OCI-LY1 (cell line): ENCODE measurements at regions not wholly inside any gene's neighbourhood (a gene's known extent, or its start where the extent isn't known, plus 50 kb on each side); places are given as distances from the start of the nearest gene placed in this dataset.

Source experiments
- H2AFZ ChIP-seq: fragments of 200-600 bp; sonication (generic), shearing (Covaris generic); 2 replicates; pipeline ENCODE4 v1.6.0; 2014; ENCODE audit warnings: antibody characterized with exemption, mild to moderate bottlenecking, low read length
- H3F3A ChIP-seq: fragments of 200-600 bp; sonication (generic), shearing (Covaris generic); 2 replicates; pipeline ENCODE4 v1.6.0; 2014; ENCODE audit warnings: mild to moderate bottlenecking, antibody characterized with exemption, low read length, moderate library complexity; ENCODE audit not compliant: insufficient read depth
- H3K27ac ChIP-seq: fragments of 200-600 bp; sonication (generic); 2 replicates; pipeline ENCODE4 v1.5.1; 2014; ENCODE audit warnings: low read length, mixed run types, mild to moderate bottlenecking, low read depth; ENCODE audit not compliant: poor library complexity, severe bottlenecking
- H3K27me3 ChIP-seq: fragments of 200-600 bp; sonication (generic); 2 replicates; pipeline ENCODE4 v1.6.0; 2014; ENCODE audit warnings: antibody characterized with exemption, mild to moderate bottlenecking, low read length, moderate library complexity; ENCODE audit not compliant: insufficient read depth
- H3K36me3 ChIP-seq: fragments of 200-600 bp; sonication (generic); 2 replicates; pipeline ENCODE4 v1.6.1; 2014; ENCODE audit warnings: mild to moderate bottlenecking, antibody characterized with exemption, low read length, moderate library complexity, mixed read lengths; ENCODE audit not compliant: insufficient read depth
- H3K4me1 ChIP-seq: fragments of 200-600 bp; sonication (generic); 2 replicates; pipeline ENCODE4 v1.5.1; 2014; ENCODE audit warnings: mild to moderate bottlenecking, low read length, moderate library complexity; ENCODE audit not compliant: insufficient read depth, severe bottlenecking
- H3K4me2 ChIP-seq: fragments of 200-600 bp; sonication (generic), shearing (Covaris generic); 2 replicates; pipeline ENCODE4 v1.6.1; 2014; ENCODE audit warnings: low read length
- H3K4me3 ChIP-seq: fragments of 200-600 bp; sonication (generic); 2 replicates; pipeline ENCODE4 v1.5.1; 2014; ENCODE audit warnings: low read length, low read depth, mild to moderate bottlenecking, mixed read lengths; ENCODE audit not compliant: poor library complexity, severe bottlenecking
- H3K79me2 ChIP-seq: fragments of 200-600 bp; shearing (Covaris generic); 2 replicates; pipeline ENCODE4 v1.6.1; 2016; ENCODE audit warnings: mixed run types, low read length, mixed read lengths; ENCODE audit not compliant: insufficient read depth
- H3K9ac ChIP-seq: fragments of 200-600 bp; sonication (generic), shearing (Covaris generic); 2 replicates; pipeline ENCODE4 v1.6.1; 2014; ENCODE audit warnings: mild to moderate bottlenecking, low read length, mixed read lengths
- H3K9me2 ChIP-seq: fragments of 200-600 bp; sonication (generic), shearing (Covaris generic); 2 replicates; pipeline ENCODE4 v1.6.1; 2014; ENCODE audit warnings: low read depth, mild to moderate bottlenecking, low read length, mixed read lengths
- H3K9me3 ChIP-seq: fragments of 200-600 bp; shearing (Covaris generic); 2 replicates; pipeline ENCODE4 v1.6.1; 2014; ENCODE audit warnings: low read length, mixed read lengths
- H4K20me1 ChIP-seq: fragments of 200-600 bp; sonication (generic), shearing (Covaris generic); 2 replicates; pipeline ENCODE4 v1.6.0; 2016; ENCODE audit warnings: mild to moderate bottlenecking, low read length; ENCODE audit not compliant: insufficient read depth
- CTCF ChIP-seq: fragments of 200-600 bp; sonication (generic), shearing (Covaris generic); IDR thresholded peaks from 2 replicates; pipeline ENCODE4 v1.5.1; 2017; ENCODE audit warnings: mild to moderate bottlenecking, antibody characterized with exemption, low read length, moderate library complexity, mixed read lengths
- EZH2 ChIP-seq: fragments of 200-600 bp; sonication (generic), shearing (Covaris generic); IDR thresholded peaks from 2 replicates; pipeline ENCODE4 v1.8.0; 2017; ENCODE audit warnings: borderline replicate concordance, mixed run types, mild to moderate bottlenecking, antibody characterized with exemption, low read length, moderate library complexity, mixed read lengths

- Histone ChIP-seq H3K9me2 (no peaks in the 10 kb centered on the region), H3F3A (no peaks in the 10 kb centered on the region), H3K9ac (no peak overlapping the region), H3K27me3 (no peaks in the 10 kb centered on the region), H3K79me2 (no peaks in the 10 kb centered on the region), H3K4me1 (no peaks in the 10 kb centered on the region), H2AFZ (no peak overlapping the region), H3K4me2 (no peak overlapping the region), H4K20me1 (no peaks in the 10 kb centered on the region), H3K36me3 (no peaks in the 10 kb centered on the region), H3K4me3 (no peak overlapping the region), H3K27ac (no peak overlapping the region), H3K9me3 (no peaks in the 10 kb centered on the region)
- TF ChIP-seq CTCF (no peak), EZH2 (no peak)
Measured at GRCh38 chr15:96435022-96435421, 104.5 kb downstream of the NR2F2 start.

GRCh38 chr15:96435841-96436240 is 105.3 kb downstream of the NR2F2 start:
- Histone ChIP-seq H2AFZ (no peak overlapping the region), H3F3A (no peaks in the 10 kb centered on the region), H3K27ac (no peak overlapping the region), H3K36me3 (no peaks in the 10 kb centered on the region), H3K9ac (no peak overlapping the region), H3K27me3 (no peaks in the 10 kb centered on the region), H3K79me2 (no peaks in the 10 kb centered on the region), H3K4me2 (no peak overlapping the region), H3K4me1 (no peaks in the 10 kb centered on the region), H3K9me3 (no peaks in the 10 kb centered on the region), H3K4me3 (no peak overlapping the region), H4K20me1 (no peaks in the 10 kb centered on the region), H3K9me2 (no peaks in the 10 kb centered on the region)
- TF ChIP-seq CTCF (no peak), EZH2 (no peak)

GRCh38 chr15:96440978-96441377 is 110.5 kb downstream of the NR2F2 start:
- Histone ChIP-seq H3K27ac (no peak overlapping the region), H3K4me1 (no peaks in the 10 kb centered on the region), H3K27me3 (no peaks in the 10 kb centered on the region), H2AFZ (no peak overlapping the region), H4K20me1 (no peaks in the 10 kb centered on the region), H3K36me3 (no peaks in the 10 kb centered on the region), H3K79me2 (no peaks in the 10 kb centered on the region), H3F3A (no peaks in the 10 kb centered on the region), H3K9me3 (no peaks in the 10 kb centered on the region), H3K4me3 (no peak overlapping the region), H3K4me2 (no peak overlapping the region), H3K9ac (no peak overlapping the region), H3K9me2 (no peaks in the 10 kb centered on the region)
- no peak for TF ChIP-seq CTCF
- no peak for TF ChIP-seq EZH2
